Endothelial cell of umbilical vein (primary cell): ENCODE measurements at regions not wholly inside any gene's neighbourhood (a gene's known extent, or its start where the extent isn't known, plus 50 kb on each side); places are given as distances from the start of the nearest gene placed in this dataset.
"Not testable (repeated sequence)": the region's sequence is repeated elsewhere in the genome, so short reads cannot be mapped to it uniquely, and the experiment has no call there.

ENCODE experiments used
- CTCF ChIP-seq, 2 donors: IDR thresholded peaks; 1 replicate in 1 of 2; 2 replicates in 1 of 2; pipeline ENCODE4 v1.5.1; 2011; ENCODE audit warnings: low read length in 2 of 2, mild to moderate bottlenecking in 2 of 2, moderate library complexity in 2 of 2, control low read depth in 1 of 2, inconsistent platforms in 1 of 2, low read depth in 1 of 2; ENCODE audit not compliant: insufficient read depth in 1 of 2; ENCODE audit errors: extremely low read depth in 1 of 2
- EZH2 ChIP-seq: IDR thresholded peaks from 2 replicates; pipeline ENCODE4 v1.6.1; 2012; ENCODE audit warnings: borderline replicate concordance, low read depth, mild to moderate bottlenecking, moderate library complexity, low read length, inconsistent platforms; ENCODE audit not compliant: severe bottlenecking
- FOS ChIP-seq: IDR thresholded peaks from 2 replicates; pipeline ENCODE4 v1.6.1; 2011; ENCODE audit warnings: mild to moderate bottlenecking, low read length, moderate library complexity, borderline replicate concordance; ENCODE audit not compliant: insufficient read depth
- GATA2 ChIP-seq: IDR thresholded peaks from 2 replicates; pipeline ENCODE4 v1.7.0; 2011; ENCODE audit warnings: low read depth, mild to moderate bottlenecking, moderate library complexity, mixed read lengths, low read length; ENCODE audit not compliant: insufficient read length, insufficient read depth
- JUN ChIP-seq: IDR thresholded peaks from 2 replicates; pipeline ENCODE4 v1.6.1; 2011; ENCODE audit warnings: borderline replicate concordance, low read depth; ENCODE audit not compliant: insufficient read length, insufficient read depth
- MAX ChIP-seq: IDR thresholded peaks from 2 replicates; pipeline ENCODE4 v1.6.1; 2011; ENCODE audit not compliant: insufficient read depth, insufficient read length
- MYC ChIP-seq: IDR thresholded peaks from one replicate; pipeline ENCODE4 v1.6.1; 2011; ENCODE audit warnings: mild to moderate bottlenecking, low read depth, low read length
- POLR2A ChIP-seq: IDR thresholded peaks from 2 replicates; pipeline ENCODE4 v1.6.1; 2012; ENCODE audit warnings: low read depth, mild to moderate bottlenecking, control low read depth, low read length
- POLR2AphosphoS5 ChIP-seq: IDR thresholded peaks from 2 replicates; pipeline ENCODE4 v1.6.1; 2012; ENCODE audit warnings: low read depth, mild to moderate bottlenecking, control low read depth, low read length, moderate library complexity; ENCODE audit not compliant: insufficient read depth

- TF ChIP-seq CTCF (IDR thresholded peaks at IDR 0.05; ENCODE audit: extremely low read depth in 1 of 2, insufficient read depth in 1 of 2, low read depth in 1 of 2, low read length in 2 of 2); POLR2A; EZH2; POLR2AphosphoS5; MAX; GATA2; JUN; MYC; FOS: not testable (repeated sequence)
Observed at GRCh38 chr9:65382701-65383318, 97.8 kb upstream of the FOXD4L5 start.
